ENCODE measurements at regions not wholly inside any gene's neighbourhood (a gene's known extent, or its start where the extent isn't known, plus 50 kb on each side); places are given as distances from the start of the nearest gene placed in this dataset.

GRCh38 chr4:124948976-124949597, 236.6 kb upstream of the ANKRD50 start:
- H3K9me3 Mint-ChIP-seq: peaks cover 1 to 22% (median 18%) of the 10 kb centered on the region in 6 donors
- H3K27ac Mint-ChIP-seq: no peak overlapping the region
- H3K27me3 Mint-ChIP-seq (ENCODE audit: low read depth in 3 of 3): peaks cover 0 to 2% (median 0%) of the 10 kb centered on the region in 3 donors
- no peak overlapping the region for H3K4me3 Mint-ChIP-seq
- no peaks in the 10 kb centered on the region for H3K4me1 Mint-ChIP-seq
- DNase-seq: no peak
- H3K36me3 Mint-ChIP-seq: no peaks in the 10 kb centered on the region

DNA sequence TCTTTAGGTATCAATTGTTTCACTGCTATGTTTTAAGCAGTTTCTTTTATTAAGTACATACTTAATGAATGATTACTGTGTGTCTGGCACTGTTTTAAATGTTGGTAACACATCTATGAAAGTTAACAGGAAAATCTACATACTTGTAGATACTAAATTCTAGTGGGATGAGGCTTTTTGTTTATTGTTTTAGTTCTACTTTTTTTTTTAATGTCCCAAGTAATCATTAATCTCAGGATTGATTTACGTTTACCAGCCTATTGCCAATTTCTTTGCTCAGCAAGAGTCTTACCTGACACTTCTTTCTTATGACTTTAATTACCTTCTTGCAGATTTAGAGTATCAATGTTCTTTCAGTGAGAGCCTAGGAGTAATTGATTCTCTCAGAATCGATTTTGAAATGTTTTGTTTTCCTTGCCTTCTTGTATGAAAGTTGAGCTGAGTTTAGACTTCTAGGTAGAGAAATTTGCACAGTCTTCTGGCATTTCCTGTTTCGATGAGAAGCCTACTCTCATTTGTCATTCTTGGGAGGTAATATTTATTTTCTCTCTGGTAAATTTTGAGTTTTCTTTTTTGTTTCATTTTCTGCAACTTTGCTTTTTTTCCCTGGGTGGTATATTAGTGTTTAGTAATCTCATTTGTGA, 235.2 kb upstream of the ANKRD50 start:
- no peak overlapping the region for H3K4me3 Mint-ChIP-seq
- DNase-seq: no peak
- H3K27ac Mint-ChIP-seq: no peak overlapping the region
- peaks cover 1 to 27% (median 16%) of the 10 kb centered on the region in 6 donors for H3K9me3 Mint-ChIP-seq
- H3K36me3 Mint-ChIP-seq: no peaks in the 10 kb centered on the region
- no peaks in the 10 kb centered on the region for H3K27me3 Mint-ChIP-seq (ENCODE audit: low read depth in 3 of 3)
- no peaks in the 10 kb centered on the region for H3K4me1 Mint-ChIP-seq

DNA sequence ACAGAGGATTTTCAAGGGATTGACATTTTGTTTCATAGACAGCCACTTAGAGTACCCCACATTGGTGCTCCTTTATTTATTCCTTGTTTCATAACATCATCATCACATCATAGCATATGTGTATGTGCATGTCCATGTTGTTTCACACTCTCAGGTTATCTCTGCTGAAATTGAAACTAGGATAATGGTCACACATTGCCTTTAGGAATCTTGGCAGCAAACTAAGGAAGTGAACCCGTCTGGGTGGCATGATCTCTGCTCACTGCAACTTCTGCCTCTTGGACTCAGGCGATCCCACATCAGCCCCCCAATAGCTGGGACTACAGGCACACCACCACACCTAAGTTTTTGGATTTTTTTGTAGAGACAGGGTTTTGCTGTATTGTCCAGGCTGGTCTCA, 234.2 kb upstream of the ANKRD50 start:
- H3K36me3 Mint-ChIP-seq: no peaks in the 10 kb centered on the region
- DNase-seq: no peak
- H3K9me3 Mint-ChIP-seq: peaks cover 0 to 27% (median 13%) of the 10 kb centered on the region in 6 donors
- H3K4me1 Mint-ChIP-seq: no peaks in the 10 kb centered on the region
- H3K27ac Mint-ChIP-seq: no peak overlapping the region
- H3K4me3 Mint-ChIP-seq: no peak overlapping the region
- no peaks in the 10 kb centered on the region for H3K27me3 Mint-ChIP-seq (ENCODE audit: low read depth in 3 of 3)

- Mint-ChIP-seq H3K4me1 (no peaks in the 10 kb centered on the region), H3K36me3 (no peaks in the 10 kb centered on the region), H3K27me3 (ENCODE audit: low read depth in 3 of 3) (no peaks in the 10 kb centered on the region), H3K4me3 (no peak overlapping the region), H3K27ac (no peak overlapping the region), H3K9me3 (peaks cover 0 to 27% (median 10%) of the 10 kb centered on the region in 6 donors)
- no peak for DNase-seq
Observed at GRCh38 chr4:124945422-124945821, 232.9 kb upstream of the ANKRD50 start.

- no peak overlapping the region for H3K4me3 Mint-ChIP-seq
- no peak overlapping the region for H3K27ac Mint-ChIP-seq
- H3K9me3 Mint-ChIP-seq: peaks cover under 1 to 26% (median 8%) of the 10 kb centered on the region in 6 donors
- no peaks in the 10 kb centered on the region for H3K27me3 Mint-ChIP-seq (ENCODE audit: low read depth in 3 of 3)
- H3K36me3 Mint-ChIP-seq: no peaks in the 10 kb centered on the region
- H3K4me1 Mint-ChIP-seq: no peaks in the 10 kb centered on the region
- no peak for DNase-seq
Observed at GRCh38 chr4:124943938-124944337, 231.4 kb upstream of the ANKRD50 start.

DNA sequence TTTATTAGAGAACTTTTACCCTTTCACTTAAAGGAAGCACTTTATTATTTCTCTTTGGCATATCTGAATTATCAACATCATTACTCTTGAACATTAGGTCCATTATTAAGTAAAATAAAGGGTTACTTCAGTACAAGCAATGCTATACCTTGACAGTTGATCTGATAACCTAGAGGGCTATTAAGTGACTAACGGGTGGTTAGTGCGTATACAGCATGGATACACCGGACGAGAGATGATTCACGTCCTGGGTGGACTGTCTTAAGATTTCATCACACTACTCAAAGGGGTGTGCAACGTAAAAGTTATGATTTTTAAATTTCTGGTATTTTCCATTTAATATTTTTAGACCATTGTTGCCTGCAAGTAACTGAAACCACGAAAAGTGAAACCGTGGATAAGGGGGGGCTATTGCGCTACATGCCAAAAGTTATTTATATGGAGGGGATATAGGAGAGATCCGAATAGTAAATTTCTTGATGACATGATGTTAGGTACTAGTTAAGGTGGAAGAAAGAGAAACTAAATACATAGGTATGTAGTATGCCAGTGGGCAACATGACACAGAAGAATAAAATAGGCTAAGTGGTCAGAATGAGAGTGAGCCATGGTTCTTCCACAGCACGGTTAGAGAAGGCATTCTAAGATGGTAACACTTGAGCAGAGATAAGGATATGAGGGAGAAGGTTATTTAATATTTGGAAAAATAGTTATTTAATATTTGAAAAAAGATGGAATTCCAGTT, 230.8 kb upstream of the ANKRD50 start:
- peaks cover 2 to 26% (median 8%) of the 10 kb centered on the region in 6 donors for H3K9me3 Mint-ChIP-seq
- H3K36me3 Mint-ChIP-seq: no peaks in the 10 kb centered on the region
- DNase-seq: no peak
- H3K27me3 Mint-ChIP-seq (ENCODE audit: low read depth in 3 of 3): no peaks in the 10 kb centered on the region
- no peaks in the 10 kb centered on the region for H3K4me1 Mint-ChIP-seq
- no peak overlapping the region for H3K27ac Mint-ChIP-seq
- H3K4me3 Mint-ChIP-seq: no peak overlapping the region

- no peak overlapping the region for H3K27ac Mint-ChIP-seq
- H3K9me3 Mint-ChIP-seq: peaks cover 4 to 15% (median 9%) of the 10 kb centered on the region in 6 donors
- no peak for DNase-seq
- H3K27me3 Mint-ChIP-seq (ENCODE audit: low read depth in 3 of 3): no peaks in the 10 kb centered on the region
- no peaks in the 10 kb centered on the region for H3K4me1 Mint-ChIP-seq
- no peaks in the 10 kb centered on the region for H3K36me3 Mint-ChIP-seq
- no peak overlapping the region for H3K4me3 Mint-ChIP-seq
Observed at GRCh38 chr4:124941267-124941666, 228.7 kb upstream of the ANKRD50 start.

GRCh38 chr4:124940387-124940786, 227.9 kb upstream of the ANKRD50 start:
- DNase-seq: no peak
- Mint-ChIP-seq H3K27me3 (ENCODE audit: low read depth in 3 of 3) (no peaks in the 10 kb centered on the region), H3K27ac (no peak overlapping the region)

DNA sequence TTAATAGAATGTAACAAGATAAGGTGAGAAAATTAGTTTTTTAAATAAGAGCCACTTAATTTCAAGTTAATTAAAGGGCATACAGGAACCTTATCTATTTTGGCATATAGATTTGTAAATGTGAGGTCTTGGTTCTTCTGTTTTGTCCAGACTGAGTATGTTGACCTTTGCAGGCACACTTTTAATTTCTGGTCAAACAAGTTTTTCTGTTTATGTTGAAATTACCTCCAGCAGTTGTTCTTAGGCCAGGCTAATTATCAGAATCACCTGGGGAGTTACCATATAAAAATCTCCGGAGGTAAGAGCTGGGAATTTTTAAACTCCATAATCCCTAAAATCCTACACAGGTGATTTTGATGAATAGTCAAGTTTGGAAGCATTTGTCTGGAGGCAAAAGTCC, 227.4 kb upstream of the ANKRD50 start:
- H3K9me3 Mint-ChIP-seq: peaks cover 4 to 23% (median 10%) of the 10 kb centered on the region in 6 donors

More at GRCh38 chr4:124940387-124940786, 227.9 kb upstream of the ANKRD50 start:
- no peaks in the 10 kb centered on the region for H3K4me1 Mint-ChIP-seq
- no peak overlapping the region for H3K4me3 Mint-ChIP-seq
- H3K36me3 Mint-ChIP-seq: no peaks in the 10 kb centered on the region
- peaks cover 4 to 22% (median 10%) of the 10 kb centered on the region in 6 donors for H3K9me3 Mint-ChIP-seq

GRCh38 chr4:124938836-124939235, 226.3 kb upstream of the ANKRD50 start:
- Mint-ChIP-seq H3K36me3 (no peaks in the 10 kb centered on the region), H3K4me1 (no peaks in the 10 kb centered on the region), H3K9me3 (peaks cover 7 to 23% (median 10%) of the 10 kb centered on the region in 6 donors), H3K27me3 (ENCODE audit: low read depth in 3 of 3) (no peaks in the 10 kb centered on the region), H3K4me3 (no peak overlapping the region), H3K27ac (no peak overlapping the region)
- no peak for DNase-seq

More for the DNA sequence above, 227.4 kb upstream of the ANKRD50 start:
- H3K4me1 Mint-ChIP-seq: no peaks in the 10 kb centered on the region
- no peaks in the 10 kb centered on the region for H3K27me3 Mint-ChIP-seq (ENCODE audit: low read depth in 3 of 3)
- H3K36me3 Mint-ChIP-seq: no peaks in the 10 kb centered on the region
- no peak overlapping the region for H3K4me3 Mint-ChIP-seq
- DNase-seq: no peak
- H3K27ac Mint-ChIP-seq: no peak overlapping the region

GRCh38 chr4:124937993-124938392, 225.5 kb upstream of the ANKRD50 start:
- Mint-ChIP-seq H3K4me1 (no peaks in the 10 kb centered on the region), H3K9me3 (peaks cover 5 to 17% (median 9%) of the 10 kb centered on the region in 6 donors), H3K36me3 (no peaks in the 10 kb centered on the region), H3K4me3 (no peak overlapping the region), H3K27ac (no peak overlapping the region), H3K27me3 (ENCODE audit: low read depth in 3 of 3) (no peaks in the 10 kb centered on the region)
- DNase-seq: no peak

DNA sequence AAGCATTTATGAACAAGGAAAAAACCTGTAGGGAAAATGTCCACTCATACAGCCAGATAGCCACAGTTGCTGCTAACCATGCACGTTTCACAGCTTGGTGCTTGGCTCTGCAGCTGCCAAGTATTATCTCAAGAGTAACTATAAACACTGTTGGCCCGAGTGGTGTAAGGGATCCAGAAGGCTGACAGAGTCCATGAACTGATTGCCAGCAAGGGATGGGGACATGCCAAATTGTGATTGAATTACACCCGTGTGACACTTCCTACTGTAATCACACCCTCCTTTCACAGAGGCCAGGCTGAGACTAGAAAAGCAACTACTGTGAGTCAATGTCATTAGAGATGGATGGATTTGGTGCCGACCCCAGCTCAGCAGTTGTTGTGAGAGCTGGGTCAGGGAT, 223.9 kb upstream of the ANKRD50 start:
- H3K9me3 Mint-ChIP-seq: peaks cover 5 to 17% (median 9%) of the 10 kb centered on the region in 6 donors
- no peaks in the 10 kb centered on the region for H3K27me3 Mint-ChIP-seq (ENCODE audit: low read depth in 3 of 3)
- no peaks in the 10 kb centered on the region for H3K36me3 Mint-ChIP-seq
- H3K27ac Mint-ChIP-seq: no peak overlapping the region
- H3K4me1 Mint-ChIP-seq: no peaks in the 10 kb centered on the region
- no peak for DNase-seq
- H3K4me3 Mint-ChIP-seq: no peak overlapping the region

- H3K27me3 Mint-ChIP-seq (ENCODE audit: low read depth in 3 of 3): no peaks in the 10 kb centered on the region
- DNase-seq: no peak
- no peak overlapping the region for H3K27ac Mint-ChIP-seq
- H3K9me3 Mint-ChIP-seq: peaks cover 5 to 17% (median 7%) of the 10 kb centered on the region in 6 donors
- H3K4me1 Mint-ChIP-seq: no peaks in the 10 kb centered on the region
- H3K4me3 Mint-ChIP-seq: no peak overlapping the region
- H3K36me3 Mint-ChIP-seq: no peaks in the 10 kb centered on the region
Observed at GRCh38 chr4:124934916-124935315, 222.4 kb upstream of the ANKRD50 start.

DNA sequence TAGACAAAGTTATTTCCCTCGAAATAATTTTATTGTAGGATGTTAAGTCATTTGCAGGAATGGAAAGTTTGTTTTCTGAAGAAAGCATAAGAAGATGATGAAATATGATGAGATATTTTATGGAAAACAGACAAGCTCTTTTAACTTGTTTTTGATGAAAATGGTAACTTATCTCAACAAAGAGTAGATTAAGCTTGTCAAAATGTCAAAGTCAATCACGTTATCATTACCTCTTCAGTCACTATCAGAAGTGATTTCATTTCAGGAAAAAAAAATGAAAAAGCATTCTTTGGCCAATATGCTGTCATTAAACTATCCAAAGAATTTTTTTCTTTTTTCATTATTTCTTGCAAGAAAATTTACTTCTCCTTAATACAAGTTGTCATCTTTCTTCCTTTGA, 221.0 kb upstream of the ANKRD50 start:
- Mint-ChIP-seq H3K27me3 (ENCODE audit: low read depth in 3 of 3) (no peaks in the 10 kb centered on the region), H3K4me3 (no peak overlapping the region), H3K9me3 (peaks cover 0 to 17% (median 5%) of the 10 kb centered on the region in 6 donors), H3K36me3 (no peaks in the 10 kb centered on the region), H3K27ac (no peak overlapping the region), H3K4me1 (no peaks in the 10 kb centered on the region)
- DNase-seq: no peak

Measured in immature natural killer cell (primary cell).